B cell (primary cell): ENCODE measurements at regions not wholly inside any gene's neighbourhood (a gene's known extent, or its start where the extent isn't known, plus 50 kb on each side); places are given as distances from the start of the nearest gene placed in this dataset.

Experiments used
- ATAC-seq: fragments of 200-7000 bp; cut with Tn5 transposase; one replicate; pipeline ENCODE4 v1.10.0; 2021; ENCODE audit warnings: low read depth, mild to moderate bottlenecking, moderate number of reproducible peaks, moderate library complexity
- CTCF ChIA-PET: fragments of 350-600 bp; sonication (Branson Sonifier 250); formaldehyde crosslinking; loops from one replicate; lab custom pipeline; 2021; ENCODE audit warnings: antibody characterized with exemption, inconsistent platforms; lab: Charles Lee
- POLR2A ChIA-PET: fragments of 350-600 bp; sonication (Branson Sonifier 250); formaldehyde crosslinking; loops from one replicate; lab custom pipeline; 2021; ENCODE audit warnings: antibody characterized with exemption; lab: Charles Lee
- DNase-seq: peaks from one replicate; pipeline ENCODE4 v3.0.0; 2013
- H2AFZ ChIP-seq: 2 replicates; pipeline ENCODE4 v1.6.1; 2012; ENCODE audit warnings: mild to moderate bottlenecking, low read depth, low read length; ENCODE audit not compliant: insufficient read depth, poor library complexity, severe bottlenecking
- H3K27ac ChIP-seq, 2 donors: 1 replicate in 1 of 2; 2 replicates in 1 of 2; pipeline ENCODE4 v1.5.1; 2012 to 2013; ENCODE audit warnings: low read length in 2 of 2, mild to moderate bottlenecking in 2 of 2, moderate library complexity in 1 of 2
- H3K27me3 ChIP-seq, 4 experiments: fragments of 200-600 bp in 1 of 4; sonication (generic) in 1 of 4; replicated peaks in 1 of 4; 1 replicate in 2 of 4; 2 replicates in 2 of 4; pipeline versions ENCODE4 v1.6.1 to v1.7.0; 2013 to 2016; ENCODE audit warnings: low read length in 3 of 4, mild to moderate bottlenecking in 2 of 4, mixed read lengths in 1 of 4, moderate library complexity in 1 of 4; ENCODE audit not compliant: insufficient read depth in 4 of 4, control insufficient read depth in 3 of 4; ENCODE audit errors: control extremely low read depth in 1 of 4
- H3K36me3 ChIP-seq, 2 experiments: replicated peaks in 1 of 2; 1 replicate in 1 of 2; 2 replicates in 1 of 2; pipeline versions ENCODE4 v1.6.1 to v1.7.1; 2013; ENCODE audit warnings: low read length in 1 of 2; ENCODE audit not compliant: insufficient read depth in 2 of 2, control insufficient read depth in 1 of 2; ENCODE audit errors: control extremely low read depth in 1 of 2, extremely low read depth in 1 of 2
- H3K4me1 ChIP-seq, 2 donors: fragments of 200-600 bp in 1 of 2; sonication (generic) in 1 of 2; 1 replicate in 1 of 2; 2 replicates in 1 of 2; pipeline versions ENCODE4 v1.5.1 to v1.6.1; 2013 to 2017; ENCODE audit warnings: low read length in 2 of 2; ENCODE audit not compliant: control insufficient read depth in 2 of 2, insufficient read depth in 2 of 2
- H3K4me2 ChIP-seq: replicated peaks from 2 replicates; pipeline ENCODE3; 2012; ENCODE audit warnings: mild to moderate bottlenecking, low read depth, low read length; ENCODE audit not compliant: poor library complexity, severe bottlenecking
- H3K4me3 ChIP-seq, 5 experiments: fragments of 200-600 bp in 1 of 5; sonication (generic) in 1 of 5; 1 replicate in 3 of 5; 2 replicates in 2 of 5; pipeline versions ENCODE4 v1.5.1 to v1.7.0; 2011 to 2016; ENCODE audit warnings: low read length in 4 of 5, mild to moderate bottlenecking in 4 of 5, low read depth in 2 of 5, control low read depth in 1 of 5, moderate library complexity in 1 of 5; ENCODE audit not compliant: insufficient read depth in 1 of 5; ENCODE audit errors: control extremely low read depth in 1 of 5, extremely low read depth in 1 of 5
- H3K79me2 ChIP-seq: fragments of 200-600 bp; sonication (generic); one replicate; pipeline ENCODE4 v1.6.0; 2016; ENCODE audit warnings: low read length; ENCODE audit not compliant: control insufficient read depth, insufficient read depth
- H3K9ac ChIP-seq: fragments of 200-600 bp; sonication (generic); 2 replicates; pipeline ENCODE4 v1.6.1; 2017; ENCODE audit warnings: mild to moderate bottlenecking, low read length, moderate library complexity
- H3K9me3 ChIP-seq, 3 donors: one replicate each; pipeline versions ENCODE4 v1.6.1 to v1.7.1; 2013; ENCODE audit warnings: low read length in 2 of 3; ENCODE audit not compliant: control insufficient read depth in 2 of 3, insufficient read depth in 1 of 3; ENCODE audit errors: control extremely low read depth in 1 of 3
- H4K20me1 ChIP-seq: 2 replicates; pipeline ENCODE4 v1.6.0; 2012; ENCODE audit warnings: mild to moderate bottlenecking, low read length; ENCODE audit not compliant: insufficient read depth, control insufficient read depth, poor library complexity, severe bottlenecking
- H3K27ac Mint-ChIP-seq: one replicate; pipeline ENCODE4 v1.8.0; 2021; ENCODE audit warnings: mixed read lengths
- H3K27me3 Mint-ChIP-seq: one replicate; pipeline ENCODE4 v1.8.0; 2021; ENCODE audit warnings: mixed read lengths
- H3K4me1 Mint-ChIP-seq: one replicate; pipeline ENCODE4 v1.8.0; 2021; ENCODE audit warnings: mixed read lengths
- H3K4me3 Mint-ChIP-seq: one replicate; pipeline ENCODE4 v1.8.0; 2021; ENCODE audit warnings: mixed read lengths
- H3K9me3 Mint-ChIP-seq: one replicate; pipeline ENCODE4 v1.8.0; 2022; ENCODE audit warnings: mixed read lengths; ENCODE audit not compliant: insufficient read depth
- CTCF ChIP-seq: fragments of 200-600 bp; IDR thresholded peaks from one replicate; pipeline ENCODE4 v1.8.0; 2022; ENCODE audit warnings: antibody characterized with exemption, mild to moderate bottlenecking
- EZH2 ChIP-seq: IDR thresholded peaks from 2 replicates; pipeline ENCODE4 v1.6.1; 2012; ENCODE audit warnings: borderline replicate concordance, low read depth, mild to moderate bottlenecking, moderate library complexity, low read length; ENCODE audit not compliant: insufficient read depth, poor library complexity, severe bottlenecking
- WGBS: methylation state at CpG from one replicate; pipeline ENCODE4 v1.1.5; 2013; ENCODE audit warnings: missing lambda C conversion rate; ENCODE audit not compliant: insufficient coverage; 5-methylcytosine and 5-hydroxymethylcytosine counted together
- intact Hi-C: fragments of 100-400 bp; cut with micrococcal nuclease; formaldehyde crosslinking; loops from one replicate; pipeline ENCODE4 v1.10.0; 2022

GRCh38 chr3:187550446-187550845 lies 119.7 kb downstream of the SST start:
- Histone ChIP-seq H3K9me3 (no peaks in the 10 kb centered on the region), H3K4me2 (no peak overlapping the region), H3K9ac (no peak overlapping the region), H4K20me1 (no peaks in the 10 kb centered on the region), H3K27ac (no peak overlapping the region), H3K4me3 (no peak overlapping the region), H3K4me1 (no peaks in the 10 kb centered on the region), H3K27me3 (peaks cover 0 to 12% (median 0%) of the 10 kb centered on the region in 4 experiments), H3K79me2 (no peaks in the 10 kb centered on the region), H2AFZ (no peak overlapping the region), H3K36me3 (no peaks in the 10 kb centered on the region)
- no peaks in the 10 kb centered on the region for H3K9me3 Mint-ChIP-seq
- WGBS: no CpG with 5 or more reads among the region's 1 CpG
- no peak overlapping the region for H3K27ac Mint-ChIP-seq
- ChIA-PET POLR2A (no interaction called here), CTCF (no interaction called here)
- ATAC-seq: no peak
- no peak overlapping the region for H3K4me3 Mint-ChIP-seq
- H3K27me3 Mint-ChIP-seq: peaks cover 37% of the 10 kb centered on the region
- no peak for TF ChIP-seq EZH2
- TF ChIP-seq CTCF: no peak
- intact Hi-C loops: no loop called here
- no peaks in the 10 kb centered on the region for H3K4me1 Mint-ChIP-seq
- DNase-seq: no peak

- no peak overlapping the region for H3K4me3 ChIP-seq
- H3K27me3 ChIP-seq: peaks cover 0 to 3% (median 0%) of the 10 kb centered on the region in 4 experiments
- TF ChIP-seq EZH2: no peak
- no peak for TF ChIP-seq CTCF
- CTCF ChIA-PET: no interaction called here
- H3K4me3 Mint-ChIP-seq: no peak overlapping the region
- 83% methylated on average over 2 of the region's 5 CpGs for WGBS
- no peak overlapping the region for H3K9ac ChIP-seq
- H3K79me2 ChIP-seq: no peaks in the 10 kb centered on the region
- H3K4me1 ChIP-seq: no peaks in the 10 kb centered on the region
- POLR2A ChIA-PET: no interaction called here
- no peaks in the 10 kb centered on the region for H3K9me3 ChIP-seq
- ATAC-seq: no peak
- H2AFZ ChIP-seq: no peak overlapping the region
- no peak overlapping the region for H3K27ac ChIP-seq
- no peak for DNase-seq
- H4K20me1 ChIP-seq: no peaks in the 10 kb centered on the region
- intact Hi-C loops: no loop called here
- H3K9me3 Mint-ChIP-seq: peaks cover under 1% of the 10 kb centered on the region
- H3K4me1 Mint-ChIP-seq: no peaks in the 10 kb centered on the region
- H3K4me2 ChIP-seq: no peak overlapping the region
- H3K27me3 Mint-ChIP-seq: peaks cover 34% of the 10 kb centered on the region
- no peak overlapping the region for H3K27ac Mint-ChIP-seq
- H3K36me3 ChIP-seq: no peaks in the 10 kb centered on the region
These were observed 124.8 kb downstream of the SST start for GRCh38 chr3:187545366-187545765.
